PFSK-1 (cell line): ENCODE measurements at regions not wholly inside any gene's neighbourhood (a gene's known extent, or its start where the extent isn't known, plus 50 kb on each side); places are given as distances from the start of the nearest gene placed in this dataset.

Experiments
- FOXP2 ChIP-seq: optimal IDR thresholded peaks from 2 replicates; pipeline ENCODE3; 2011; ENCODE audit warnings: borderline replicate concordance, control low read depth, inconsistent platforms; ENCODE audit not compliant: insufficient read depth; ENCODE audit errors: extremely low read length, extremely low read depth
- POLR2AphosphoS5 ChIP-seq: IDR thresholded peaks from 2 replicates; pipeline ENCODE4 v1.6.1; 2012; ENCODE audit warnings: low read depth, mild to moderate bottlenecking, control low read depth, low read length, moderate library complexity
- REST ChIP-seq, 2 experiments: IDR thresholded peaks; 2 replicates each; pipeline versions ENCODE4 v1.6.1 to v1.8.0; 2011 to 2012; ENCODE audit warnings: low read depth in 2 of 2, low read length in 2 of 2, control low read depth in 1 of 2, inconsistent platforms in 1 of 2, mild to moderate bottlenecking in 1 of 2, moderate library complexity in 1 of 2; ENCODE audit not compliant: insufficient read depth in 1 of 2
- SIN3A ChIP-seq: IDR thresholded peaks from 2 replicates; pipeline ENCODE4 v1.6.1; 2012; ENCODE audit warnings: mild to moderate bottlenecking, low read length, moderate library complexity, borderline replicate concordance; ENCODE audit not compliant: insufficient read depth
- TAF1 ChIP-seq: IDR thresholded peaks from 2 replicates; pipeline ENCODE4 v1.6.1; 2012; ENCODE audit warnings: low read length, control low read depth, borderline replicate concordance; ENCODE audit not compliant: insufficient read depth

- TF ChIP-seq SIN3A (no peak), TAF1 (no peak), POLR2AphosphoS5 (no peak), FOXP2 (no peak), REST (IDR thresholded peaks at IDR 0.05; ENCODE audit: insufficient read depth in 1 of 2, low read depth in 2 of 2, low read length in 2 of 2) (no peak)
Observed at GRCh38 chr2:84243788-84244733, 215.0 kb downstream of the SUCLG1 start.

DNA sequence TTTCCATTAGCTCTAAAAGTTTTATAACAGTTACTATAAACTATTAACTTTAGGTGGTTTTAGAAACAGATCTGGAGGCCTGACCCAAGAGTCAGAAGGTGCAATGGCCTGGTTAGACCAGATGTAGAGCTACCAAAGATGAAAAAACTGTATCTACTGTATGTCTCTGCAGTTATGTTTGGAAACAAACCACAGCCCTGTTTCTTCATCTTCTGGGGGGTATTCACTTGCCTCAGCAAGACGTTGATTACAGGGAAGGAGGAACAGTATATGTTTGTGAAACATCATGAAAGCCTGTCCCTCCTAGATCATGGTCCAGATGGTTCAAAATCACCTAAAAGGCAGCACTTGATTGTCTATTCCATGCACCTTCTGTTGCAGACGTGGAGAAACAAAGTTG, 220.2 kb downstream of the SUCLG1 start:
- TF ChIP-seq TAF1 (no peak), SIN3A (no peak), POLR2AphosphoS5 (no peak), FOXP2 (no peak), REST (IDR thresholded peaks at IDR 0.05; ENCODE audit: insufficient read depth in 1 of 2, low read depth in 2 of 2, low read length in 2 of 2) (no peak)

GRCh38 chr2:84236288-84236687, 222.8 kb downstream of the SUCLG1 start:
- TF ChIP-seq POLR2AphosphoS5 (no peak), SIN3A (no peak), TAF1 (no peak), REST (IDR thresholded peaks at IDR 0.05; ENCODE audit: insufficient read depth in 1 of 2, low read depth in 2 of 2, low read length in 2 of 2) (no peak), FOXP2 (no peak)

DNA sequence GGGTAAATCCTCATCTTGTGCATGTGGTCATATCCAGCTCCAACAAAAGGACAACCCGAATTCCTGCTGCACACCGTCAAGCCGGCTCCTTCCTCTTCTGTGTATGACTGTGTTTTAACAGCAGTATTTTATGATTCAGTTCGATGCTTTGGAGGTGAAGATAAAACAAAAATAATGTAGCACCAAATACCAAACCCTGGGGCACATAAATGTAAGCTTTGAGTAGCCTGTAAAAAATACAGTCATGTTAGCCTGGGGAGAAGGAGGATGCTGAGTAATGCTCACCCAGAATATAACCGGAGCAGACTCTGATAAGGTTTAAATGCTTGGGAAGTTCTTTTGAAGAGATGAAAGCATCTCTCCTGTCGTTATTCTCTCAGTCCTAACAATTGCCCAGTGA, 225.0 kb downstream of the SUCLG1 start:
- TF ChIP-seq REST (IDR thresholded peaks at IDR 0.05; ENCODE audit: insufficient read depth in 1 of 2, low read depth in 2 of 2, low read length in 2 of 2) (no peak), POLR2AphosphoS5 (no peak), FOXP2 (no peak), SIN3A (no peak), TAF1 (no peak)
